ENCODE measurements at regions not wholly inside any gene's neighbourhood (a gene's known extent, or its start where the extent isn't known, plus 50 kb on each side); places are given as distances from the start of the nearest gene placed in this dataset.

- H3K27ac Mint-ChIP-seq, result no peak overlapping the region
- H3K27me3 Mint-ChIP-seq, result no peaks in the 10 kb centered on the region
- peaks cover 3% of the 10 kb centered on the region for H3K9me3 Mint-ChIP-seq
- DNase-seq (no peak), ATAC-seq (ENCODE audit: low read depth) (no peak)
- no peak overlapping the region for H3K4me3 Mint-ChIP-seq
- H3K4me1 Mint-ChIP-seq, result peaks cover 4% of the 10 kb centered on the region
- H3K36me3 Mint-ChIP-seq, result peaks cover 4% of the 10 kb centered on the region
- POLR2A ChIA-PET, result no interaction called here
Observed at GRCh38 chr2:212923393-212923792, 228.0 kb downstream of the IKZF2 start.

- ATAC-seq (ENCODE audit: low read depth) (no peak), DNase-seq (no peak)
- Mint-ChIP-seq H3K4me1 (peaks cover 4% of the 10 kb centered on the region), H3K36me3 (peaks cover 4% of the 10 kb centered on the region), H3K9me3 (peaks cover 3% of the 10 kb centered on the region), H3K27me3 (no peaks in the 10 kb centered on the region), H3K4me3 (no peak overlapping the region), H3K27ac (no peak overlapping the region)
- POLR2A ChIA-PET, result no interaction called here
Observed at GRCh38 chr2:212922701-212923100, 228.7 kb downstream of the IKZF2 start.

GRCh38 chr2:212921711-212922110 is 229.7 kb downstream of the IKZF2 start:
- peaks cover 4% of the 10 kb centered on the region for H3K4me1 Mint-ChIP-seq
- no peak for ATAC-seq (ENCODE audit: low read depth)
- H3K36me3 Mint-ChIP-seq, result peaks cover 4% of the 10 kb centered on the region
- no peak overlapping the region for H3K27ac Mint-ChIP-seq
- no peaks in the 10 kb centered on the region for H3K27me3 Mint-ChIP-seq
- H3K4me3 Mint-ChIP-seq, result no peak overlapping the region
- POLR2A ChIA-PET, result no interaction called here
- no peak for DNase-seq
- peaks cover 3% of the 10 kb centered on the region for H3K9me3 Mint-ChIP-seq

GRCh38 chr2:212921061-212921460 is 230.4 kb downstream of the IKZF2 start:
- H3K27ac Mint-ChIP-seq, result no peak overlapping the region
- no peak overlapping the region for H3K4me3 Mint-ChIP-seq
- POLR2A ChIA-PET, result no interaction called here
- H3K4me1 Mint-ChIP-seq, result peaks cover 4% of the 10 kb centered on the region
- peaks cover 4% of the 10 kb centered on the region for H3K36me3 Mint-ChIP-seq
- no peaks in the 10 kb centered on the region for H3K27me3 Mint-ChIP-seq
- peaks cover 3% of the 10 kb centered on the region for H3K9me3 Mint-ChIP-seq
- no peak for ATAC-seq (ENCODE audit: low read depth)
- no peak for DNase-seq

- Mint-ChIP-seq H3K4me3 (no peak overlapping the region), H3K9me3 (peaks cover 3% of the 10 kb centered on the region), H3K36me3 (peaks cover 3% of the 10 kb centered on the region), H3K27me3 (no peaks in the 10 kb centered on the region), H3K27ac (no peak overlapping the region), H3K4me1 (peaks cover 11% of the 10 kb centered on the region)
- ATAC-seq (ENCODE audit: low read depth) (no peak), DNase-seq (no peak)
- POLR2A ChIA-PET, result no interaction called here
Observed at GRCh38 chr2:212919238-212919637, 232.2 kb downstream of the IKZF2 start.

- Mint-ChIP-seq H3K9me3 (peaks cover 3% of the 10 kb centered on the region), H3K36me3 (peaks cover 3% of the 10 kb centered on the region), H3K4me1 (peaks cover 11% of the 10 kb centered on the region), H3K27me3 (no peaks in the 10 kb centered on the region), H3K4me3 (no peak overlapping the region), H3K27ac (no peak overlapping the region)
- POLR2A ChIA-PET, result no interaction called here
- ATAC-seq (ENCODE audit: low read depth), result no peak
- no peak for DNase-seq
Observed at GRCh38 chr2:212918336-212918735, 233.1 kb downstream of the IKZF2 start.

GRCh38 chr2:212915121-212915782 is 236.2 kb downstream of the IKZF2 start:
- ATAC-seq (ENCODE audit: low read depth), result no peak
- no peak for DNase-seq
- Mint-ChIP-seq H3K36me3 (no peaks in the 10 kb centered on the region), H3K4me3 (no peak overlapping the region), H3K27me3 (no peaks in the 10 kb centered on the region), H3K4me1 (peaks cover 14% of the 10 kb centered on the region), H3K9me3 (no peaks in the 10 kb centered on the region), H3K27ac (peak overlapping the region; percentile 14)
- POLR2A ChIA-PET, result no interaction called here

- no peak for ATAC-seq (ENCODE audit: low read depth)
- POLR2A ChIA-PET, result no interaction called here
Observed at GRCh38 chr2:212914392-212914791, 237.0 kb downstream of the IKZF2 start.

GRCh38 chr2:212913640-212914306 is 237.6 kb downstream of the IKZF2 start:
- DNase-seq (no peak), ATAC-seq (ENCODE audit: low read depth) (no peak)
- Mint-ChIP-seq H3K27ac (no peak overlapping the region), H3K36me3 (no peaks in the 10 kb centered on the region), H3K27me3 (no peaks in the 10 kb centered on the region), H3K4me1 (peaks cover 14% of the 10 kb centered on the region), H3K9me3 (peaks cover 3% of the 10 kb centered on the region), H3K4me3 (no peak overlapping the region)
- POLR2A ChIA-PET, result no interaction called here

More at GRCh38 chr2:212914392-212914791, 237.0 kb downstream of the IKZF2 start:
- Mint-ChIP-seq H3K4me1 (peaks cover 14% of the 10 kb centered on the region), H3K36me3 (no peaks in the 10 kb centered on the region), H3K27ac (no peak overlapping the region), H3K4me3 (no peak overlapping the region), H3K27me3 (no peaks in the 10 kb centered on the region), H3K9me3 (peaks cover 3% of the 10 kb centered on the region)
- DNase-seq, result no peak

GRCh38 chr2:212912445-212913103 is 238.8 kb downstream of the IKZF2 start:
- Mint-ChIP-seq H3K4me1 (peaks cover 14% of the 10 kb centered on the region), H3K9me3 (peaks cover 3% of the 10 kb centered on the region), H3K4me3 (no peak overlapping the region), H3K27me3 (no peaks in the 10 kb centered on the region), H3K36me3 (no peaks in the 10 kb centered on the region), H3K27ac (no peak overlapping the region)
- ATAC-seq (ENCODE audit: low read depth), result no peak
- no peak for DNase-seq
- POLR2A ChIA-PET, result no interaction called here

- Mint-ChIP-seq H3K4me3 (no peak overlapping the region), H3K4me1 (peaks cover 14% of the 10 kb centered on the region), H3K9me3 (peaks cover 3% of the 10 kb centered on the region), H3K36me3 (no peaks in the 10 kb centered on the region), H3K27ac (peak overlapping the region; percentile 36), H3K27me3 (peaks cover under 1% of the 10 kb centered on the region)
- ATAC-seq (ENCODE audit: low read depth), result no peak
- POLR2A ChIA-PET, result no interaction called here
- no peak for DNase-seq
Observed at GRCh38 chr2:212911011-212911410, 240.4 kb downstream of the IKZF2 start.

GRCh38 chr2:212908682-212909435 is 242.6 kb downstream of the IKZF2 start:
- POLR2A ChIA-PET, result no interaction called here
- no peak overlapping the region for H3K27ac Mint-ChIP-seq
- peaks cover 2% of the 10 kb centered on the region for H3K27me3 Mint-ChIP-seq
- H3K9me3 Mint-ChIP-seq, result peaks cover 3% of the 10 kb centered on the region
- ATAC-seq (ENCODE audit: low read depth) (no peak), DNase-seq (no peak)
- peaks cover 7% of the 10 kb centered on the region for H3K4me1 Mint-ChIP-seq
- H3K4me3 Mint-ChIP-seq, result no peak overlapping the region
- H3K36me3 Mint-ChIP-seq, result peaks cover 2% of the 10 kb centered on the region

GRCh38 chr2:212908031-212908430 is 243.4 kb downstream of the IKZF2 start:
- POLR2A ChIA-PET, result no interaction called here
- Mint-ChIP-seq H3K27ac (no peak overlapping the region), H3K4me1 (peaks cover 7% of the 10 kb centered on the region), H3K9me3 (peaks cover 3% of the 10 kb centered on the region), H3K4me3 (no peak overlapping the region), H3K36me3 (peaks cover 2% of the 10 kb centered on the region), H3K27me3 (peaks cover 2% of the 10 kb centered on the region)
- DNase-seq, result no peak
- ATAC-seq (ENCODE audit: low read depth), result no peak

Data from activated naive CD8-positive, alpha-beta T cell treated with anti-CD3 and anti-CD28 coated beads, Interleukin-2, amount 10 ng/mL, durations not matched to agents 7 days and 5 days (primary cell).